B cell (primary cell): ENCODE measurements at regions not wholly inside any gene's neighbourhood (a gene's known extent, or its start where the extent isn't known, plus 50 kb on each side); places are given as distances from the start of the nearest gene placed in this dataset.

Experiments
- ATAC-seq: fragments of 200-7000 bp; cut with Tn5 transposase; one replicate; pipeline ENCODE4 v1.10.0; 2021; ENCODE audit warnings: low read depth, mild to moderate bottlenecking, moderate number of reproducible peaks, moderate library complexity
- CTCF ChIA-PET: fragments of 350-600 bp; sonication (Branson Sonifier 250); formaldehyde crosslinking; loops from one replicate; lab custom pipeline; 2021; ENCODE audit warnings: antibody characterized with exemption, inconsistent platforms; lab: Charles Lee
- POLR2A ChIA-PET: fragments of 350-600 bp; sonication (Branson Sonifier 250); formaldehyde crosslinking; loops from one replicate; lab custom pipeline; 2021; ENCODE audit warnings: antibody characterized with exemption; lab: Charles Lee
- DNase-seq: peaks from one replicate; pipeline ENCODE4 v3.0.0; 2013
- H2AFZ ChIP-seq: 2 replicates; pipeline ENCODE4 v1.6.1; 2012; ENCODE audit warnings: mild to moderate bottlenecking, low read depth, low read length; ENCODE audit not compliant: insufficient read depth, poor library complexity, severe bottlenecking
- H3K27ac ChIP-seq, 2 donors: 1 replicate in 1 of 2; 2 replicates in 1 of 2; pipeline ENCODE4 v1.5.1; 2012 to 2013; ENCODE audit warnings: low read length in 2 of 2, mild to moderate bottlenecking in 2 of 2, moderate library complexity in 1 of 2
- H3K27me3 ChIP-seq, 4 experiments: fragments of 200-600 bp in 1 of 4; sonication (generic) in 1 of 4; replicated peaks in 1 of 4; 1 replicate in 2 of 4; 2 replicates in 2 of 4; pipeline versions ENCODE4 v1.6.1 to v1.7.0; 2013 to 2016; ENCODE audit warnings: low read length in 3 of 4, mild to moderate bottlenecking in 2 of 4, mixed read lengths in 1 of 4, moderate library complexity in 1 of 4; ENCODE audit not compliant: insufficient read depth in 4 of 4, control insufficient read depth in 3 of 4; ENCODE audit errors: control extremely low read depth in 1 of 4
- H3K36me3 ChIP-seq, 2 experiments: replicated peaks in 1 of 2; 1 replicate in 1 of 2; 2 replicates in 1 of 2; pipeline versions ENCODE4 v1.6.1 to v1.7.1; 2013; ENCODE audit warnings: low read length in 1 of 2; ENCODE audit not compliant: insufficient read depth in 2 of 2, control insufficient read depth in 1 of 2; ENCODE audit errors: control extremely low read depth in 1 of 2, extremely low read depth in 1 of 2
- H3K4me1 ChIP-seq, 2 donors: fragments of 200-600 bp in 1 of 2; sonication (generic) in 1 of 2; 1 replicate in 1 of 2; 2 replicates in 1 of 2; pipeline versions ENCODE4 v1.5.1 to v1.6.1; 2013 to 2017; ENCODE audit warnings: low read length in 2 of 2; ENCODE audit not compliant: control insufficient read depth in 2 of 2, insufficient read depth in 2 of 2
- H3K4me2 ChIP-seq: replicated peaks from 2 replicates; pipeline ENCODE3; 2012; ENCODE audit warnings: mild to moderate bottlenecking, low read depth, low read length; ENCODE audit not compliant: poor library complexity, severe bottlenecking
- H3K4me3 ChIP-seq, 5 experiments: fragments of 200-600 bp in 1 of 5; sonication (generic) in 1 of 5; 1 replicate in 3 of 5; 2 replicates in 2 of 5; pipeline versions ENCODE4 v1.5.1 to v1.7.0; 2011 to 2016; ENCODE audit warnings: low read length in 4 of 5, mild to moderate bottlenecking in 4 of 5, low read depth in 2 of 5, control low read depth in 1 of 5, moderate library complexity in 1 of 5; ENCODE audit not compliant: insufficient read depth in 1 of 5; ENCODE audit errors: control extremely low read depth in 1 of 5, extremely low read depth in 1 of 5
- H3K79me2 ChIP-seq: fragments of 200-600 bp; sonication (generic); one replicate; pipeline ENCODE4 v1.6.0; 2016; ENCODE audit warnings: low read length; ENCODE audit not compliant: control insufficient read depth, insufficient read depth
- H3K9ac ChIP-seq: fragments of 200-600 bp; sonication (generic); 2 replicates; pipeline ENCODE4 v1.6.1; 2017; ENCODE audit warnings: mild to moderate bottlenecking, low read length, moderate library complexity
- H3K9me3 ChIP-seq, 3 donors: one replicate each; pipeline versions ENCODE4 v1.6.1 to v1.7.1; 2013; ENCODE audit warnings: low read length in 2 of 3; ENCODE audit not compliant: control insufficient read depth in 2 of 3, insufficient read depth in 1 of 3; ENCODE audit errors: control extremely low read depth in 1 of 3
- H4K20me1 ChIP-seq: 2 replicates; pipeline ENCODE4 v1.6.0; 2012; ENCODE audit warnings: mild to moderate bottlenecking, low read length; ENCODE audit not compliant: insufficient read depth, control insufficient read depth, poor library complexity, severe bottlenecking
- H3K27ac Mint-ChIP-seq: one replicate; pipeline ENCODE4 v1.8.0; 2021; ENCODE audit warnings: mixed read lengths
- H3K27me3 Mint-ChIP-seq: one replicate; pipeline ENCODE4 v1.8.0; 2021; ENCODE audit warnings: mixed read lengths
- H3K4me1 Mint-ChIP-seq: one replicate; pipeline ENCODE4 v1.8.0; 2021; ENCODE audit warnings: mixed read lengths
- H3K4me3 Mint-ChIP-seq: one replicate; pipeline ENCODE4 v1.8.0; 2021; ENCODE audit warnings: mixed read lengths
- H3K9me3 Mint-ChIP-seq: one replicate; pipeline ENCODE4 v1.8.0; 2022; ENCODE audit warnings: mixed read lengths; ENCODE audit not compliant: insufficient read depth
- EZH2 ChIP-seq: IDR thresholded peaks from 2 replicates; pipeline ENCODE4 v1.6.1; 2012; ENCODE audit warnings: borderline replicate concordance, low read depth, mild to moderate bottlenecking, moderate library complexity, low read length; ENCODE audit not compliant: insufficient read depth, poor library complexity, severe bottlenecking
- WGBS: methylation state at CpG from one replicate; pipeline ENCODE4 v1.1.5; 2013; ENCODE audit warnings: missing lambda C conversion rate; ENCODE audit not compliant: insufficient coverage; 5-methylcytosine and 5-hydroxymethylcytosine counted together
- intact Hi-C: fragments of 100-400 bp; cut with micrococcal nuclease; formaldehyde crosslinking; loops from one replicate; pipeline ENCODE4 v1.10.0; 2022
- TF ChIP-seq, protein P1 (sequence below): fragments of 200-600 bp; IDR thresholded peaks from one replicate; pipeline ENCODE4 v1.8.0; 2022; ENCODE audit warnings: antibody characterized with exemption, mild to moderate bottlenecking

GRCh38 chr11:106491751-106492150, 414.3 kb downstream of the AASDHPPT start:
- H3K4me2 ChIP-seq: no peak overlapping the region
- no peak overlapping the region for H3K4me3 ChIP-seq
- no peaks in the 10 kb centered on the region for H3K27me3 ChIP-seq
- H3K27ac Mint-ChIP-seq: no peak overlapping the region
- ChIA-PET POLR2A (no interaction called here), CTCF (no interaction called here)
- TF ChIP-seq, protein P1, sequence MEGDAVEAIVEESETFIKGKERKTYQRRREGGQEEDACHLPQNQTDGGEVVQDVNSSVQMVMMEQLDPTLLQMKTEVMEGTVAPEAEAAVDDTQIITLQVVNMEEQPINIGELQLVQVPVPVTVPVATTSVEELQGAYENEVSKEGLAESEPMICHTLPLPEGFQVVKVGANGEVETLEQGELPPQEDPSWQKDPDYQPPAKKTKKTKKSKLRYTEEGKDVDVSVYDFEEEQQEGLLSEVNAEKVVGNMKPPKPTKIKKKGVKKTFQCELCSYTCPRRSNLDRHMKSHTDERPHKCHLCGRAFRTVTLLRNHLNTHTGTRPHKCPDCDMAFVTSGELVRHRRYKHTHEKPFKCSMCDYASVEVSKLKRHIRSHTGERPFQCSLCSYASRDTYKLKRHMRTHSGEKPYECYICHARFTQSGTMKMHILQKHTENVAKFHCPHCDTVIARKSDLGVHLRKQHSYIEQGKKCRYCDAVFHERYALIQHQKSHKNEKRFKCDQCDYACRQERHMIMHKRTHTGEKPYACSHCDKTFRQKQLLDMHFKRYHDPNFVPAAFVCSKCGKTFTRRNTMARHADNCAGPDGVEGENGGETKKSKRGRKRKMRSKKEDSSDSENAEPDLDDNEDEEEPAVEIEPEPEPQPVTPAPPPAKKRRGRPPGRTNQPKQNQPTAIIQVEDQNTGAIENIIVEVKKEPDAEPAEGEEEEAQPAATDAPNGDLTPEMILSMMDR: no peak
- no peaks in the 10 kb centered on the region for H3K4me1 Mint-ChIP-seq
- no peak overlapping the region for H3K27ac ChIP-seq
- no peaks in the 10 kb centered on the region for H3K36me3 ChIP-seq
- DNase-seq: no peak
- ATAC-seq: no peak
- H4K20me1 ChIP-seq: no peaks in the 10 kb centered on the region
- no peak overlapping the region for H2AFZ ChIP-seq
- H3K79me2 ChIP-seq: no peaks in the 10 kb centered on the region
- H3K9me3 ChIP-seq: no peaks in the 10 kb centered on the region
- intact Hi-C loops: no loop called here
- no peaks in the 10 kb centered on the region for H3K27me3 Mint-ChIP-seq
- H3K9ac ChIP-seq: no peak overlapping the region
- no peaks in the 10 kb centered on the region for H3K4me1 ChIP-seq
- H3K9me3 Mint-ChIP-seq: peaks cover 3% of the 10 kb centered on the region
- H3K4me3 Mint-ChIP-seq: no peak overlapping the region

GRCh38 chr11:106493751-106494150, 416.3 kb downstream of the AASDHPPT start:
- ATAC-seq: no peak
- H3K36me3 ChIP-seq: no peaks in the 10 kb centered on the region
- no peaks in the 10 kb centered on the region for H3K4me1 ChIP-seq
- no peak overlapping the region for H3K4me2 ChIP-seq
- no peaks in the 10 kb centered on the region for H3K9me3 ChIP-seq
- ChIA-PET CTCF (no interaction called here), POLR2A (no interaction called here)
- WGBS: no CpG with 5 or more reads among the region's 1 CpG
- H2AFZ ChIP-seq: no peak overlapping the region
- no peak overlapping the region for H3K4me3 ChIP-seq
- H3K9ac ChIP-seq: no peak overlapping the region
- TF ChIP-seq, protein P1: no peak
- TF ChIP-seq EZH2: no peak
- no peak overlapping the region for H3K27ac ChIP-seq
- no peaks in the 10 kb centered on the region for H3K27me3 ChIP-seq
- intact Hi-C loops: no loop called here
- Mint-ChIP-seq H3K27ac (no peak overlapping the region), H3K27me3 (no peaks in the 10 kb centered on the region), H3K4me3 (no peak overlapping the region), H3K9me3 (peaks cover 3% of the 10 kb centered on the region), H3K4me1 (no peaks in the 10 kb centered on the region)
- H3K79me2 ChIP-seq: no peaks in the 10 kb centered on the region
- no peaks in the 10 kb centered on the region for H4K20me1 ChIP-seq
- DNase-seq: no peak
